ENCODE measurements at regions not wholly inside any gene's neighbourhood (a gene's known extent, or its start where the extent isn't known, plus 50 kb on each side); places are given as distances from the start of the nearest gene placed in this dataset.

- no peak for TF ChIP-seq CTCF (IDR thresholded peaks at IDR 0.05; ENCODE audit: control extremely low read depth in 1 of 3, insufficient read depth in 1 of 3, low read depth in 1 of 3, low read length in 3 of 3)
- no peak for TF ChIP-seq ZNF274 (IDR thresholded peaks at IDR 0.05; ENCODE audit: borderline replicate concordance, extremely low read depth, low read length)
Observed at GRCh38 chr12:115636546-115636945, 640.9 kb downstream of the MED13L start.

Measured in H1 (cell line).